Activated T-cell treated with anti-CD3 and anti-CD28 coated beads, Interleukin-2, amount 50 U/mL, for 72 hours (primary cell): ENCODE measurements at regions not wholly inside any gene's neighbourhood (a gene's known extent, or its start where the extent isn't known, plus 50 kb on each side); places are given as distances from the start of the nearest gene placed in this dataset.

ENCODE experiments used
- ATAC-seq, 2 donors: fragments of 150-1000 bp; cut with Tn5 transposase; replicated peaks in 1 of 2; 2 replicates each; pipeline ENCODE4 v1.10.0; 2021; ENCODE audit warnings: moderate library complexity in 2 of 2, mild to moderate bottlenecking in 1 of 2
- DNase-seq, 2 donors: peaks; one replicate each; pipeline ENCODE4 v3.0.0; 2021 to 2022; ENCODE audit warnings: mixed read lengths in 1 of 2
- H3K27ac Mint-ChIP-seq: one replicate; pipeline ENCODE4 v1.8.0; 2022; ENCODE audit warnings: mild to moderate bottlenecking, moderate library complexity, mixed read lengths
- H3K27me3 Mint-ChIP-seq: one replicate; pipeline ENCODE4 v1.8.0; 2022; ENCODE audit warnings: low read depth, mixed read lengths
- H3K36me3 Mint-ChIP-seq, 2 donors: one replicate each; pipeline ENCODE4 v1.8.0; 2022; ENCODE audit warnings: mixed read lengths in 2 of 2, mild to moderate bottlenecking in 1 of 2; ENCODE audit not compliant: insufficient read depth in 2 of 2
- H3K4me1 Mint-ChIP-seq: one replicate; pipeline ENCODE4 v1.8.0; 2022; ENCODE audit warnings: low read depth, mixed read lengths
- H3K4me3 Mint-ChIP-seq, 2 donors: one replicate each; pipeline ENCODE4 v1.8.0; 2022; ENCODE audit warnings: mild to moderate bottlenecking in 2 of 2, mixed read lengths in 2 of 2, moderate library complexity in 2 of 2
- H3K9me3 Mint-ChIP-seq, 2 donors: one replicate each; pipeline ENCODE4 v1.8.0; 2022; ENCODE audit warnings: mixed read lengths in 2 of 2

GRCh38 chr5:33242277-33242676 lies 198.5 kb upstream of the TARS1 start:
- DNase-seq, result no peak
- H3K27ac Mint-ChIP-seq, result no peak overlapping the region
- no peaks in the 10 kb centered on the region for H3K4me1 Mint-ChIP-seq
- H3K36me3 Mint-ChIP-seq, result no peaks in the 10 kb centered on the region
- ATAC-seq, result no peak
- H3K4me3 Mint-ChIP-seq, result no peak overlapping the region
- peaks cover 0 to under 1% of the 10 kb centered on the region in 2 donors for H3K9me3 Mint-ChIP-seq
- no peaks in the 10 kb centered on the region for H3K27me3 Mint-ChIP-seq

GRCh38 chr5:33244441-33245150 lies 196.2 kb upstream of the TARS1 start:
- ATAC-seq, result no peak
- no peaks in the 10 kb centered on the region for H3K27me3 Mint-ChIP-seq
- no peak overlapping the region for H3K4me3 Mint-ChIP-seq
- no peaks in the 10 kb centered on the region for H3K4me1 Mint-ChIP-seq
- no peaks in the 10 kb centered on the region for H3K36me3 Mint-ChIP-seq
- H3K27ac Mint-ChIP-seq, result no peak overlapping the region
- H3K9me3 Mint-ChIP-seq, result no peaks in the 10 kb centered on the region
- DNase-seq, result no peak

- no peaks in the 10 kb centered on the region for H3K4me1 Mint-ChIP-seq
- no peaks in the 10 kb centered on the region for H3K36me3 Mint-ChIP-seq
- H3K27me3 Mint-ChIP-seq, result no peaks in the 10 kb centered on the region
- DNase-seq (no peak), ATAC-seq (no peak)
- H3K27ac Mint-ChIP-seq, result no peak overlapping the region
- no peak overlapping the region for H3K4me3 Mint-ChIP-seq
- H3K9me3 Mint-ChIP-seq, result no peaks in the 10 kb centered on the region
These were observed 186.2 kb upstream of the TARS1 start for GRCh38 chr5:33254579-33254978.

- Mint-ChIP-seq H3K4me3 (no peak overlapping the region), H3K27ac (no peak overlapping the region), H3K27me3 (no peaks in the 10 kb centered on the region), H3K4me1 (no peaks in the 10 kb centered on the region), H3K9me3 (no peaks in the 10 kb centered on the region), H3K36me3 (no peaks in the 10 kb centered on the region)
- ATAC-seq (no peak), DNase-seq (no peak)
These were observed 182.8 kb upstream of the TARS1 start for GRCh38 chr5:33257807-33258429.

- Mint-ChIP-seq H3K4me1 (no peaks in the 10 kb centered on the region), H3K9me3 (peaks cover 0 to 3% of the 10 kb centered on the region in 2 donors), H3K4me3 (no peak overlapping the region), H3K36me3 (no peaks in the 10 kb centered on the region), H3K27ac (no peak overlapping the region), H3K27me3 (no peaks in the 10 kb centered on the region)
- DNase-seq (no peak), ATAC-seq (no peak)
These were observed 182.2 kb upstream of the TARS1 start for GRCh38 chr5:33258553-33258952.

GRCh38 chr5:33260098-33260497 lies 180.7 kb upstream of the TARS1 start:
- no peak for ATAC-seq
- Mint-ChIP-seq H3K27ac (no peak overlapping the region), H3K4me1 (no peaks in the 10 kb centered on the region), H3K9me3 (peaks cover 5 to 6% of the 10 kb centered on the region in 2 donors), H3K4me3 (no peak overlapping the region), H3K27me3 (no peaks in the 10 kb centered on the region), H3K36me3 (no peaks in the 10 kb centered on the region)
- no peak for DNase-seq

GRCh38 chr5:33261305-33261704 lies 179.5 kb upstream of the TARS1 start:
- no peak overlapping the region for H3K4me3 Mint-ChIP-seq
- peaks cover 5 to 6% of the 10 kb centered on the region in 2 donors for H3K9me3 Mint-ChIP-seq
- no peaks in the 10 kb centered on the region for H3K36me3 Mint-ChIP-seq
- H3K27me3 Mint-ChIP-seq, result no peaks in the 10 kb centered on the region
- H3K27ac Mint-ChIP-seq, result no peak overlapping the region
- ATAC-seq (no peak), DNase-seq (no peak)
- no peaks in the 10 kb centered on the region for H3K4me1 Mint-ChIP-seq

- H3K9me3 Mint-ChIP-seq, result peaks cover 5 to 6% of the 10 kb centered on the region in 2 donors
- ATAC-seq (no peak), DNase-seq (no peak)
- H3K36me3 Mint-ChIP-seq, result no peaks in the 10 kb centered on the region
- H3K27ac Mint-ChIP-seq, result no peak overlapping the region
- H3K27me3 Mint-ChIP-seq, result no peaks in the 10 kb centered on the region
- no peaks in the 10 kb centered on the region for H3K4me1 Mint-ChIP-seq
- no peak overlapping the region for H3K4me3 Mint-ChIP-seq
These were observed 179.0 kb upstream of the TARS1 start for GRCh38 chr5:33261747-33262146.

GRCh38 chr5:33267801-33268200 lies 173.0 kb upstream of the TARS1 start:
- DNase-seq (no peak), ATAC-seq (no peak)
- H3K9me3 Mint-ChIP-seq, result peaks cover 5 to 6% of the 10 kb centered on the region in 2 donors
- no peaks in the 10 kb centered on the region for H3K36me3 Mint-ChIP-seq
- H3K4me3 Mint-ChIP-seq, result no peak overlapping the region
- no peaks in the 10 kb centered on the region for H3K27me3 Mint-ChIP-seq
- H3K27ac Mint-ChIP-seq, result no peak overlapping the region
- no peaks in the 10 kb centered on the region for H3K4me1 Mint-ChIP-seq

- H3K27me3 Mint-ChIP-seq, result no peaks in the 10 kb centered on the region
- H3K9me3 Mint-ChIP-seq, result peaks cover 5% of the 10 kb centered on the region in 2 donors
These were observed 172.4 kb upstream of the TARS1 start for GRCh38 chr5:33268374-33268773.

GRCh38 chr5:33270671-33271070 lies 170.1 kb upstream of the TARS1 start:
- Mint-ChIP-seq H3K27me3 (no peaks in the 10 kb centered on the region), H3K27ac (no peak overlapping the region), H3K4me1 (no peaks in the 10 kb centered on the region), H3K36me3 (no peaks in the 10 kb centered on the region), H3K9me3 (no peaks in the 10 kb centered on the region), H3K4me3 (no peak overlapping the region)
- no peak for ATAC-seq
- DNase-seq, result no peak

More at GRCh38 chr5:33268374-33268773, 172.4 kb upstream of the TARS1 start:
- H3K36me3 Mint-ChIP-seq, result no peaks in the 10 kb centered on the region
- ATAC-seq (no peak), DNase-seq (no peak)
- no peak overlapping the region for H3K4me3 Mint-ChIP-seq
- H3K27ac Mint-ChIP-seq, result no peak overlapping the region
- no peaks in the 10 kb centered on the region for H3K4me1 Mint-ChIP-seq

- no peak for DNase-seq
- Mint-ChIP-seq H3K27me3 (no peaks in the 10 kb centered on the region), H3K4me1 (no peaks in the 10 kb centered on the region), H3K9me3 (no peaks in the 10 kb centered on the region), H3K36me3 (no peaks in the 10 kb centered on the region), H3K27ac (no peak overlapping the region), H3K4me3 (no peak overlapping the region)
- ATAC-seq, result no peak
These were observed 169.2 kb upstream of the TARS1 start for GRCh38 chr5:33271606-33272005.

- DNase-seq (no peak), ATAC-seq (no peak)
- Mint-ChIP-seq H3K4me1 (no peaks in the 10 kb centered on the region), H3K9me3 (no peaks in the 10 kb centered on the region), H3K27me3 (no peaks in the 10 kb centered on the region), H3K36me3 (no peaks in the 10 kb centered on the region), H3K4me3 (no peak overlapping the region), H3K27ac (no peak overlapping the region)
These were observed 168.5 kb upstream of the TARS1 start for GRCh38 chr5:33272288-33272687.

GRCh38 chr5:33273985-33274384 lies 166.8 kb upstream of the TARS1 start:
- Mint-ChIP-seq H3K36me3 (no peaks in the 10 kb centered on the region), H3K9me3 (no peaks in the 10 kb centered on the region), H3K4me1 (no peaks in the 10 kb centered on the region), H3K4me3 (no peak overlapping the region), H3K27me3 (no peaks in the 10 kb centered on the region), H3K27ac (no peak overlapping the region)
- DNase-seq (no peak), ATAC-seq (no peak)
